Activated CD4-positive, alpha-beta T cell treated with anti-CD3 and anti-CD28 coated beads, Interleukin-2, Interleukin-6, amounts not matched to agents 100 ng/mL and 50 ng/mL, durations not matched to agents 16 hours and 8 hours (primary cell): ENCODE measurements at regions not wholly inside any gene's neighbourhood (a gene's known extent, or its start where the extent isn't known, plus 50 kb on each side); places are given as distances from the start of the nearest gene placed in this dataset.
A peak's percentile ranks its signal among the peaks of the same experiment; 100 is the strongest.
"Not testable (repeated sequence)": the region's sequence is repeated elsewhere in the genome, so short reads cannot be mapped to it uniquely, and the experiment has no call there.

Experiments
- DNase-seq: peaks from one replicate; pipeline ENCODE4 v3.0.0-alpha.2; 2020

- not testable (repeated sequence) for DNase-seq
Observed at GRCh38 chrX:1053600-1053999, 158.8 kb downstream of the CRLF2 start.

GRCh38 chrX:1053072-1053471 is 159.4 kb downstream of the CRLF2 start:
- DNase-seq, result no peak

- no peak for DNase-seq
Observed at GRCh38 chrX:1052021-1052420, 160.4 kb downstream of the CRLF2 start.

GRCh38 chrX:1051421-1051820 is 161.0 kb downstream of the CRLF2 start:
- no peak for DNase-seq

GRCh38 chrX:1045680-1046314 is 166.7 kb downstream of the CRLF2 start:
- DNase-seq, result no peak

- DNase-seq, result no peak
Observed at GRCh38 chrX:1041091-1041490, 171.4 kb downstream of the CRLF2 start.

GRCh38 chrX:1035931-1036330 is 176.5 kb downstream of the CRLF2 start:
- not testable (repeated sequence) for DNase-seq

GRCh38 chrX:1035206-1035605 is 177.2 kb downstream of the CRLF2 start:
- no peak for DNase-seq

GRCh38 chrX:1034717-1035116 is 177.7 kb downstream of the CRLF2 start:
- no peak for DNase-seq

- no peak for DNase-seq
Observed at GRCh38 chrX:1031521-1032430, 180.7 kb downstream of the CRLF2 start.

GRCh38 chrX:1029494-1029893 is 183.0 kb downstream of the CRLF2 start:
- no peak for DNase-seq

GRCh38 chrX:1027680-1028079 is 184.8 kb downstream of the CRLF2 start:
- no peak for DNase-seq

- peak; percentile 15 for DNase-seq
Observed at GRCh38 chrX:1027133-1027532, 185.3 kb downstream of the CRLF2 start.

- DNase-seq, result peak; percentile 33
Observed at GRCh38 chrX:1026263-1027015, 186.0 kb downstream of the CRLF2 start.

- DNase-seq, result no peak
Observed at GRCh38 chrX:1025413-1025812, 187.0 kb downstream of the CRLF2 start.

- DNase-seq, result no peak
Observed at GRCh38 chrX:1023676-1024075, 188.8 kb downstream of the CRLF2 start.

GRCh38 chrX:1021314-1021993 is 191.0 kb downstream of the CRLF2 start:
- DNase-seq, result not testable (repeated sequence)

- no peak for DNase-seq
Observed at GRCh38 chrX:1020634-1021166, 191.7 kb downstream of the CRLF2 start.

- not testable (repeated sequence) for DNase-seq
Observed at GRCh38 chrX:1016926-1017325, 195.5 kb downstream of the CRLF2 start.

GRCh38 chrX:1016281-1016680 is 196.2 kb downstream of the CRLF2 start:
- DNase-seq, result not testable (repeated sequence)

GRCh38 chrX:1012678-1013300 is 199.7 kb downstream of the CRLF2 start:
- no peak for DNase-seq

GRCh38 chrX:1011691-1012283 is 200.7 kb downstream of the CRLF2 start:
- DNase-seq, result no peak
